HK-2 (cell line): ENCODE measurements at regions not wholly inside any gene's neighbourhood (a gene's known extent, or its start where the extent isn't known, plus 50 kb on each side); places are given as distances from the start of the nearest gene placed in this dataset.
"Not testable (repeated sequence)": the region's sequence is repeated elsewhere in the genome, so short reads cannot be mapped to it uniquely, and the experiment has no call there.

Source experiments
- DNase-seq: peaks from one replicate; pipeline ENCODE4 v3.0.0-alpha.2; 2018; ENCODE audit not compliant: unreplicated experiment

DNA sequence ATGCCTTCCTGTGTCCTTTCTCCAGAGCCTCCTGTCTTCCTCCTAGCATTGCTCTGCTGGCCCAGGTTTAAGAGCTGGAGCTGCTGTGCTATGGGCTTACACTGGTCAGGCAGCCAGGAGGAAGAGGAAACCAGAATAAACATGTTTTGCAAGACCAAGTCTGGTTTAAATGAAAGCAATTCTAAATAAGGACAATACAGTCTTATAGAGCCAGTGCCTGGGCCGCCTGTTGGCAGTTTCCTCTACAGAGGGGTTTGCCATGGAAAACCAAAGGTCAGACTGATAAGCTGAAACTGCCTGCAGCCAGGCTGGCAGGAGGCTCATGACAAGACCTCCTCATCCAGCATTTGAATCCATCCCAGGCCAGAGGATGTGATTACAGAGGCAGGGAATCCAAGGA lies 92.9 kb upstream of the FGGY start:
- no peak for DNase-seq

DNA sequence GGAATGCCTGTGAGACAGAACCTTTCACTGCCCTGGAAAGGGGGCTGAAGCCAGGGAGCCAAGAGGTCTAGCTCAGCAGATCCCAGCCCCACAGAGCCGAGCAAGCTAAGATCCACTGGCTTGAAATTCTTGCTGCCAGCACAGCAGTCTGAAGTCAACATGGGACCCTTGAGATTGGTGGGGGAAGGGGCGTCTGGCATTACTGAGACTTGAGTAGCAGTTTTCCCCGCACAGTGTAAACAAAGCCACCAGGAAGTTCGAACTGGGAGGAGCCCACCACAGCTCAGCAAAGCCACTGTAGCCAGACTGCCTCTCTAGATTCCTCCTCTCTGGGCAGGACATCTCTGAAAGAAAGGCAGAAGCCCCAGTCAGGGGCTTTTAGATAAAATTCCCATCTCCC lies 90.3 kb upstream of the FGGY start:
- DNase-seq: not testable (repeated sequence)

DNA sequence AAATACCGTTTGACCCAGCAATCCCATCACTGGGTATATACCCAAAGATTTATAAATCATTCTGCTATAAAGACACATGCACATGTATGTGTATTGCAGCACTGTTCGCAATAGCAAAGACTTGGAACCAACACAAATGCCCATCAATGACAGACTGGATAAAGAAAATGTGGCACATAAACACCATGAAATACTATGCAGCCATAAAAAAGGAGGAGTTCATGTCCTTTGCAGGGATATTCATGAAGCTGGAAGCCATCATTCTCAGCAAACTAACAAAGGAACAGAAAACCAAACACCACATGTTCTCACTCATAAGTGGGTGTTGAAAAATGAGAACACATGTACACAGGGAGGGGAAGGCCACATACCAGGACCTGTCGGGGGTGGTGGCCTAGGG lies 86.5 kb upstream of the FGGY start:
- not testable (repeated sequence) for DNase-seq

DNA sequence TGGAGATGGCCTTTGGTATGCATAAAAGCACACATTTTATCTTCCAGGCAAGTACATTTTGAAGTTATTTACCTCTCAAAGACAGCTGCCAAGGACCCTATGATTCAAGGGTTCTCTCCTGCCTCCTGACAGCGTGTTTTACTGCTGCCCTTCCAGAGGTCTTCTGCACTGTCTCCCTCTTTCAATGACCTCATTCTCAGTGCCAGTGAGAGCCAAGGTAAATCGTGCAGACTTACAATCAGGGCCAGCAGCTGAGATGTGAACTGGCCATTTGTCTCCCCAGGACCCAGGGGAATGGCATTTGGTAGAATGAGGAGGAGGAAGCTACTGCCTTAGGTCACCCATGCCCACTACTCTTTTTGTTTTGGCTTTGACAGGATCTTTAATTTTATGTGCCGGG lies 84.2 kb upstream of the FGGY start:
- DNase-seq: no peak

DNA sequence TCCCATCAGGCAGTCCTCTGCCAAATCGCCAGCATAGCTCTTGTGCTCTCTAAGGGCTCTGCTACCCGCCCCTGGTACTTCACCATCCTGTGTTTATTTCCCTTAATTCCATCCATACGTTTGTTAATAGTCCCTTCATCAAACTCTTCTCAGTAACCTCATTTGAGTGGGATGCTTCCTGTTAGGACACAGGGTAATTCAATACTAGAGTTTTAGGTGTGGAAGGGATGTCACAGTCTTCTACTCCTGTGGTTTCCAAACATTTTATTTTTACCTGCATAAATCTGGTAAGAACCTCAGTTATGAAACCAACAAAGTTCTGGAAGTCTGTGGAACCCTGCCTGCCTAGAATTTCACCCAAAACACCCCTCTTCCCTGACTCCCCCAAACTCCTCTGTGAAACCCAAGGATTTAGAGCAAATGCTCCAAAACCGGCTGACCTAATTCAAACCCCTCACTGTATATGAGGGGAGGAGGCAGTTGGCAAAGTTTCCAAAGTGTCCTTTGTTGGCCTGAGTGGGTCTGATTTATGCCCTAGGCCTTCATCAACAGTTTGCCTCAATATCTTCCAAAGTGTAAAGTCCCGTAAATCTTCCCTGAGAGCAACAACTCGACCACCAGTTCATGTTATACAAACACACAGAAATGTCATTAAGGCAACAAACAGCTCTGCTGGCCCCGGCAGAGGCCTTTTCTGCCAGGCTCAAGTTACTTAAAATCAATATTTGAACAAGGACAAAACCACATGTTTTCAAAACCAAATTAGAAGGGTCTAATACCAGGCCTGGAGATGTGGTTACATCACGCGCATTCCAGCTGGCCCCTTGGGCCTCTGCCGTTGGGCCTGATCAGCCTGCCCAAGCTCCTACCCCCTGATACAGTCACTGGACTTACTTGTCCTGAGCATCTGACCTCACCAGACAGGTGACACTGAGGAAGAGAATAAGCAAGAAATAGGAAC lies 82.4 kb upstream of the FGGY start:
- no peak for DNase-seq

DNA sequence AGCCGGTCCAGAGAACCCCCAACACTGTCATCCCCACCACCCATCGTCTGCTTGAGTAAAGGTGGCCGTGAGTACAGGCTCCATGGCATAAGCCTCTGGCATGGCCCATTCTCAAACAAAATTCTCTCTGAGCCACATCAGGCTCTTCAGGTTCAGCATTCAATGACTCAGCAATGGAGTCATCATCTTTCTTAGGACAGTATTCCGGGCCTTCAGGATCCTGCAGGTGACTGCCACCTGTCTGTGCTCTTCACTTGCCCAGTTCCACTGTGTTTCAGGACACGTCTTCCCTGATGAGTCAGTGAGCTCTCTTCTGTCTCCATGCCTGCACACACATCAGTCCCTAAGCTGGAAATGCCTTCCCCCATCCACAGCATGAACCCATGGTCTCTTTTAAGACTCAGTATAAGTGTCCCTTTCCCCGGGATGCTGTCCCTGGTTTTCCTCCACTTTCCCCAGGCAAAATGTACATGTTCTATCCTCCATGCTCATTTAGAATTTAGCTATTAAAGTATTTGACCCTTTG lies 81.1 kb upstream of the FGGY start:
- no peak for DNase-seq

DNA sequence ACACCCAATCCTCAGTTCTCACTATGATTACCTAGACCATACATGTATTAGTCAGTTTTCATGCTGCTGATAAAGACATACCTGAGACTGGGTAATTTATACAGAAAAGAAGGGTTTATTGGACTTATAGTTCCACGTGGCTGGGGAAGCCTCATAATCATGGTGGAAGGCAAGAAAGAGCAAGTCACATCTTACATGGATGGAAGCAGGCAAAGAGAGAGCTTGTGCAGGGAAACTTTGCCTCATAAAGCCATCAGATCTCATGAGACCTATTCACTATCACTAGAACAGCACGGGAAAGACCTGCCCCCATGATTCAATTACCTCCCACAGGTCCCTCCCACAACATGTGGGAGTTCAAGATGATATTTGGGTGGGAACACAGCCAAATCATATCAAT lies 79.5 kb upstream of the FGGY start:
- DNase-seq: not testable (repeated sequence)

DNA sequence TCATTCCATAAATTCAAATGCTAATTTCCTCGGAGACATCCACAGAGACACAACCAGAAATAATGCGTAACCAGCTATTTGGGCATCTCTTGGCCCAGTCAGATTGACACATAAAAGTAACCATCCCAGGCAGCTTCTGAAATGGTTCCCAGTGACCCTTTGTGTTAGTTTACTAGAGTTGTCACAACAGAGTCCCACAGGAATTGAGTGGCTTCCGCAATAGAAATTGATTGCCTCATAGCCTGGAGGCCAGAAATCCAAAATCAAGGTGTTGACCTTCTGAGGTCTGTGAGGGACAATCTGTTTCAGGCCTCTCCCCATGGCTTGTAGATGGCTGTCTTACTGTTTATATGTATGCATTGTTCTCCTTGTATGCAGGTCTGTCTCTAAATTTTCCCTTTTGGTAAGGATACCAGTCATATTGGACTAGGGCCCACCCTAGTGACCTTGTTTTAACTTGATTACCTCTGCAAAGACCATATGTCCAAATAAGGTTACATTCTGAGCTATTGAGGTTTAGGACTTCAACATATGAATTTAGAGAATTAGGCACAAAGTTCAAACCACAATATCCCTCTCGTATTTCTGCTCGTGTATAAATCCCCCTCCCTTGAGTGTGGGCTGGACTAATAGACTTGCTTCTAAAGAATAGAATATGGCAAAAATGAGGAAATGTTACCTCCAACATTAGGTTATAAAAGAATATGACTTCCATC lies 78.2 kb upstream of the FGGY start:
- DNase-seq: no peak

DNA sequence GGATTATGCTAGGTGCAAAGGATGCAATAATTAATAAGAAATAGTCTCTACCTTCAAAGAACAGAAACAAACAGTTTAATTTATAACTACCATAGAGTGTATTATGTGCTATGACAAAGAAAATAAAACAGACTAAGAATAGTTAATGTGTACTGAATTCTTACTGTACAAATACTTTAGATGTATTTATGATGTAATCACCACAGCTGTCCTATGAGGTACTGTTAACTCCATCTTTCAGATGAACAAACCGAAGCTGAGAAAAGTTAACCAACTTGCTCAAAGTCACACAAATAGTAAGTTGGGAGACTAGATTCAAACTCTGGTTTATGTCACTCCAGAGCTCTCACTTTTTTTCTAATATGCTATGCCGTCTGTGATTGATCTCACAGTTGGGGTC lies 77.0 kb upstream of the FGGY start:
- DNase-seq: no peak

DNA sequence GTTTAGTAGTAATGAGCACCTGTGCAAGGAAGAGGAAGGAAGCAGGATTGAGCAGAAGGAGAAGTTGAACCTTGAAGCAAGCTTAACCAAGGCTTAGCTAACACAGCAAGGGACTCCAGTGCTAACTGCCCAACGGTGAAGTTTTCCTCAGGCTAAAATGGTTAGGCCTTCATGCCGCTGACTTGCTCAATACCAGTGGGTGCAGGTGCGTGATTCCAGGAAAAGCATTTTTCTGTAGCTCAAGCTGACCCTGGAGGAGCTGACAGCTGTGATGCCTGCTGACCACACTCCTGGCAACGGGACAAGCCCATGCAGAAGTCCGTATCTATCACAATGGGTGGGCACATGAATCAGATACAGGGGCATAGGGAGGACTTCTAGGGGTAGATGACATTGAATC lies 76.5 kb upstream of the FGGY start:
- no peak for DNase-seq

DNA sequence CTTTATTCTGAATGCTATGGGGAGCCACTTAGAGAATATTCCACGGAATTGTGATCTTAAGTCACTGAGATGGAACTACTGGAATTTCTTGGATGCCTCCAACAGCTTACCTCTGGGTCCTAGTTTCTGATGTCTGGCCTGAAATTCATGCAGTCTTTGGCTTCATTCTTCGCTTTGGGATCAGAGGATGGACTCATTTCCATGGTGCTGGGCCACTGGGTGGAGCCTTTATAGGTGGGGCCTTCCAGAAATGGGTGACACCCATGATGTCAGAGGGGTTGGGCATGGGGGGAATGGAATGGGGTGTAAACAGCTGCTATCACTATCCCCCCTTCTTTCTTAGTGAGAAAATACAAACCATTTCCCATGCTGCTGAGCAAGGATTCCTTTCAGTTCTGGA lies 73.7 kb upstream of the FGGY start:
- DNase-seq: no peak

DNA sequence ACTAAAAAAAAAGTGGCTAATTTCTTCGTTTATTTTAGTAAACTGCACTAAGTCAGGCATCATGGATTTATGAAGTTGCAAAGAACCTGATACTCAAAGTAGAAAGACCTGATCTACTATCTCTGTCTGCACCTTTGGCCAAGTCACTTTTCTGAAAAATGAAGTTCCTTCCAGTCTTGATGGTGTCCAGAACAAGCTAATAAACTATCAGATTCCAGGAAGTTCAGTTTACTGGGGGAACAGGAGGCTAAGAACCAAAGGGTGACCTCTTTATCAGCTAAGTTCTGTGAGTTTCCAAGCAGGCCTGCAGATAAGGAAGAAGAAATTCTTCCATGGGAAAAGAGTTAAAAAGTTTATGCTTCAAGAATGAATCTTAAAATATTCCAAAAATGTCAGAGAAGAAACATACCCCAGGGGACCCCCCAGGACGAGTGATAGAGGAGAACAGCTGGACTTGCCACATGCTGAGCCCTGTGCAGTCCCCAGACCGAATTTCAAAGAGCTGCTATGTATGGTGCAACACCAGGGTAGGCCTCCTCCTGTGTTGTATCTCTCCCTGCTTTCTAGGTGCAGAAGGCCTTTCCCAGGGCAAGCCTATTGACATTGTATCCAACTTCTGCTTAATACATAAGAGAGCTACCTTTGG lies 72.8 kb upstream of the FGGY start:
- no peak for DNase-seq

DNA sequence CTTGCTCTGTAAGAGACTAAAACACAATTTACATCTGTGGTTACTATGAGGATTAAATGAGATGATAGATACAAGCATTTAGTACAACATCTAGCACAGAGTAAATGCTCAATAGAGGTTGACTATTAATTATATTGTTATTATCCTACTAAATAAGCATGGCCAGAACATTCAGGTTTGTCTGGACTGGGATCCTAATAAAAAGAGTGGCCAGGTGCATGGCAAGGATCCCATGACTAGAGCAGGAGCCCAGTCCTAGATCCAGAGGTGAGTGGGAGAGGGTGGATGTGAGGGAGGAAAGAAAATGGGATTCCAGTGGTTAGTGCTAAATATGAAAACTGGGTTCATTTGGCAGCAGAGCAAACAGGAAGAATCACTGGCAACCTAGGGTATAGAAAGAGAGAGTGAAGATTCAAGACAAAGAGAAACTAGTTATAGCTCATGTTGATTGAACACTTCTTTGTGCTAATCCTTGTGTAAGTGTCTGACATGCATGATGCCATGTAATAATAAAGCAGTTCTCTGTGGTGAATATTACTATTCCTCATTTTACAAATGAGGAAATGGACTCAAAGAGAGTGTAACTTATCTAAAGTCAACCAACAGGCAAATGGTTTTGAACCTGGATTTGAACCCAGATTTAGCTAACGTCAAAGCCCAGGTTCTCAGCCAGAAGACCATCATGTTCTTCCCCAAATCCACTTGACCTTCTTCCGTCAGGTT lies 71.1 kb upstream of the FGGY start:
- DNase-seq: no peak

DNA sequence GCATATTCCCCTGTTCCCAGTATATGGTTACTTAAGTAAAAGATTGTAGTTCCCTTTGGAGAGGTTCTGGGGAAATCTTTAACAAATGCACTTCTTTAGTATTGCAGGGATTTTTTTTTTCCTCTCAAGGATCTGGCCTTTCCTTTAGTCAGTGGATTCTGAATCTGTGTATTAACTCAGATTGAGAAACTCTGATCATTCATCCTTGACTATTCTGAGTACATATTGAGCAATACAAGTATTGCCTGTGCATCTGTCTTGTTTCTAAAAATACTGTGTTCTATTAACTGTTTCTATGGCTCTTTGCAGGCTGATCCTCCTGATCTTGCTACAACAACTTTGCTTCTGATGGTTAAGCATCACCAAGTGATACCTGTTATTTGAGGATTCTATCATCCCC lies 67.8 kb upstream of the FGGY start:
- DNase-seq: no peak

DNA sequence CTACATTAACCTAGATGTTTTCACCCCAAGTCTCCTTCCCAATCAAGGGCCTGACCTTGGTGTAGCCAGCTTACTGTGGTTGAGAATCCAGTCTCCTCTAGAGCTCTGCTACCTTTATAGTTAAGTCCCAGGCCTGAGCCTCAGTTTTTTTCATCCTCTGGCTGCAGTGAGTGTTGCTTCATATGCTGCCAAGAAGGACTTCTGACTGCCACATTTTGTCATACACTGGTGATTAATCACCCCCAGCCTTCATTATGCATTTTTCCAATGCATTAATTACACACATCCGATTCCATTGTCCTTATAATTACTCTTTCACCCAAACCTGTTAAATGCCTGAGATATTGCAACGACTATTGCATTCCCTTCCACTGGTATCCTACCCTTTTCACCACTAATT lies 66.3 kb upstream of the FGGY start:
- no peak for DNase-seq

DNA sequence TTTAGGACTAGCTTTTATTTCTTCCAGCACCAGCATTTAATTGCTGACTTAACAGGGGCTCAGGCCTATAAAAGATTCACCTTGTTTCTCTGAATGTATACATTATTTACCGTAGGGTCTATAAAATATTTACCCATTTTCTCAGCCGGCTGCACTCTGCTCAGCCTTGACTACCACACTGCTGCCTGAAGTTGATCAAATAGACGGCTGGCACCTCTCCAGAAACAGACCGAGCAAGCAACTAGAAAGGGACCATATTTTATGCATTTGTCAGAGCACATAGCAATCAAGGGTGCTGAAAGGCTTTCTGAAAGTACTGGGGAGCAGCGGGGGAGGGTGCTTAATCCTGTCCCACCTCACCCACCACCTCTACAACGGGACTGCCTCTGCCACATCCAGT lies 64.7 kb upstream of the FGGY start:
- no peak for DNase-seq

DNA sequence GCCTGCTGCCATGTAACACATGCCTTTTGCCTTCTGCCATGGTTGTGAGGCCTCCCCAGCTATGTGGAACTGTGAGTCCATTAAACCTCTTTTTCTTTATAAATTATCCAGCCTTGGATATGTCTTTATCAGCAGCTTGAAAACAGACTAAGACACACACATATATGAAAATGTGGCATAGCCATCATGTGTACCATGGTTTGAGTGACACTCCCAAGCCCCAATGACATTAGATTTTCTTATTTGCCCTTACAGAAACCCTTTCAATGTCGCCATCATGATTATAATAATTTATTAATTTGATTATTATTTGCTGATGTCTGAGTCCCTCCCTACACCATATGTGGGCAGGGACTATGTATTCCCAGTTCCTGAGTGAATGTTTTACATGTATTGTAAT lies 63.5 kb upstream of the FGGY start:
- no peak for DNase-seq

DNA sequence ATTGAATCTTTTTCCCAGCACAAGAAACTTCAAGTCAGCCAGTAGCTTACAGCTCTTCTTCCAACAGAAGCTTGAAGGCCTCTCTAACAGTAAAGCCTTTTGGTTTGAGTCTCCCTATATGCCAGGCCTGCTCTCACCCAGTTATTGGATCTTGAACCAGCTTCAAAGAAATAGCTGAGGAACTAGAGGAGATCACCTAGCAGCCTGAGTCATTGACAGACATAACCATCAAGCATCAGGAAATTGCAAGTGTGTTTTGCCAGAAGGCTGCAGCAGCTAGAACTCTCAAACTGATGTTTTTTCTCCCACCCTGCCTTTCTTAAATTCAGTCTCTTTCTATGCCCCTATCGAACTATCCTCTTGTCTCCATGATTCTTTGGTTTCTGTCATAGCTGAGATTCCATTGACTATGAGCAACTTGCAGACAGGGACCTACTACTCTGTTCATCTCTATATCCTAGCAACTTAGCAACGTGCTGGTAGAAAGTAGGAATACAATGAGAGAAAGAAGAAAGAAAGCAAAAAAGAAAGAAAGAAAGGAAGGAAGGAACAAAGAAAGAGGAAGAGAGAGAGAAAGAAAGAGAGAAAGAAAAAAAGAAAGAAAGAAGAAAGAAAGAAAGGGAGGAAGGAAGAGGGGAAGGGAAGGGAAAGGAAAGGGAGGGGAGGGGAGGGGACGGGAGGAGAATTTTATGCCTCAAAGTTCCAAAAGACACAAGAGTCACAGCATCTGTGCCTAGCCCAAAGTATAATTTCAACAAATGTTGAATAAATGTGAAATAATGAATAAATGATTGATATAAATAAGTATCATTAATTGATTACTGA lies 60.0 kb upstream of the FGGY start:
- no peak for DNase-seq

DNA sequence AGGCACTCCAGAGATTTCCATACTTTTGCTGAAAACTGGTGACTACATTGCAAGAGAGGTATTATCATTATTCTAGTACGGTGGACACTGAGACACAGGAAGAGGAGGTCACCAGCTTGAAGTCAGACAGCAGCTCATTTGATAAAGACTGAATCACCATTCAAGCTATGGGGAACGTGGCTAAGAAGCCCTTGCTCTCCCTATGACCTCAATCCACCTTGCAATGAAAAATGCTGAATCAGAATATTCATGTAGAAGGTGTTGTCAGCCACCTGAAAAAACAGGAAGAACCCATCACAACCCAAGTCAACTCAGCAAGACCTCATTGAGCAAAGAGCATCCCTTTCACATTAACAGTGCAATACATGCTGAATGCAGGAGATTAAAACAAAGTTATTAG lies 59.0 kb upstream of the FGGY start:
- DNase-seq: no peak

DNA sequence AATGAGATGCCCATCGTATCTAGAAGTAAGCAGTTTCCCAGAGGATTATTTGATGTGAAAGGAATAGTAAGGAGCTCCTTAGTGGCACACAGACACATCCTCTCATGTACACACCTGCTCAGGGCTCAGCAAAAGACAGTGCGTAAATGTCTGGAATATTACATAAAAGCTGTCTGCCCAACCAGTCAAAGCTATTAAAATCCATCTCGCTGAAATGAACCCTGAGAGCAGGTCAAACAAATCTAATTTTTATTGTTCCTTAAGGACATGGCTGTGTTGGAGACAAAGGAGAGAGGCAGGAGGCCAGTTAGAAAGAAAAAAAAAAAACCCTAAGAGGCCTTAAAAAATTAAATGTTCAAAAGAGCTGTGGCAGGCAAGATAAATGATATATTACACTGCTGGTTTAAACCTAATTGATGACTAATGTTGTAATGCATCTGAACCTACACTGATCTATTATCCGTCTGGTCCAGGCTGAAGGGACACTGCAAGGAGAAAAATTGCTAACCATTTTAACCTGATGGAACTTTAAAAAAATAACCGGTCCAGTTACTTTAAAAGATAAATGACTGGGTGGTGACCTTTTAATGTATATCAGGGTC lies 58.5 kb upstream of the FGGY start:
- no peak for DNase-seq

DNA sequence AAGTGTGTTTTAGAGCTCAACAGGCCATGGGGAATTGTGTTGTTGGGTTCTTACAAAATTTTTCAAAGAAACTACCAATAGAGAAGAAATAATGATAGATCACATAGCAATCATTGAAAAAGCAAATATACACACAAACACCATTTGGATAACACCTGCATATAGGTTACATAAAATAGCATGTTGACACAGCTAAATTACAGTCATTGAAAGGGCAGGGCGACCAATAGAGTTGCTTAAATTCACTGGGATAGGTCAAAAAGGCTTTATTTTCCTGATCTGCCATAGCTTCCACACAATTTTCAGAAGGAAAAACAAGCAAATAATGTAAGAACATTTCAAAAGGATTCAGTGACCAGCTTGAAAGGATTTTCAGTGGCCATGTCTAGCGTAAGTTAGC lies 57.9 kb upstream of the FGGY start:
- DNase-seq: no peak
